HUES48 (cell line): ENCODE measurements at regions not wholly inside any gene's neighbourhood (a gene's known extent, or its start where the extent isn't known, plus 50 kb on each side); places are given as distances from the start of the nearest gene placed in this dataset.

Source experiments
- H3K27ac ChIP-seq: one replicate; pipeline ENCODE4 v1.7.0; 2013; ENCODE audit warnings: low read depth, low read length, inconsistent platforms
- H3K27me3 ChIP-seq: 2 replicates; pipeline ENCODE4 v1.6.1; 2013; ENCODE audit warnings: mild to moderate bottlenecking, low read length; ENCODE audit not compliant: control insufficient read depth, insufficient read depth
- H3K36me3 ChIP-seq: 2 replicates; pipeline ENCODE4 v1.6.1; 2013; ENCODE audit warnings: low read length; ENCODE audit not compliant: control insufficient read depth, insufficient read depth
- H3K4me1 ChIP-seq: 2 replicates; pipeline ENCODE4 v1.6.1; 2013; ENCODE audit warnings: mild to moderate bottlenecking, low read length; ENCODE audit not compliant: control insufficient read depth, insufficient read depth
- H3K4me3 ChIP-seq: 2 replicates; pipeline ENCODE4 v1.5.1; 2013; ENCODE audit warnings: mild to moderate bottlenecking, low read depth, low read length
- H3K9ac ChIP-seq: 2 replicates; pipeline ENCODE4 v1.6.1; 2013; ENCODE audit warnings: mild to moderate bottlenecking, low read depth, low read length, moderate library complexity
- H3K9me3 ChIP-seq: 2 replicates; pipeline ENCODE4 v1.6.1; 2013; ENCODE audit warnings: low read length; ENCODE audit not compliant: control insufficient read depth, insufficient read depth

- no peaks in the 10 kb centered on the region for H3K36me3 ChIP-seq
- no peak overlapping the region for H3K27ac ChIP-seq
- no peak overlapping the region for H3K9ac ChIP-seq
- no peak overlapping the region for H3K4me3 ChIP-seq
- H3K27me3 ChIP-seq, result no peaks in the 10 kb centered on the region
- H3K9me3 ChIP-seq, result no peaks in the 10 kb centered on the region
- no peaks in the 10 kb centered on the region for H3K4me1 ChIP-seq
Observed at GRCh38 chr9:30478684-30479083, 1905.8 kb upstream of the ACO1 start.

GRCh38 chr9:30482499-30482898, 1901.9 kb upstream of the ACO1 start:
- no peaks in the 10 kb centered on the region for H3K4me1 ChIP-seq
- no peaks in the 10 kb centered on the region for H3K36me3 ChIP-seq
- no peak overlapping the region for H3K27ac ChIP-seq
- no peaks in the 10 kb centered on the region for H3K27me3 ChIP-seq
- no peaks in the 10 kb centered on the region for H3K9me3 ChIP-seq
- no peak overlapping the region for H3K9ac ChIP-seq
- no peak overlapping the region for H3K4me3 ChIP-seq

DNA sequence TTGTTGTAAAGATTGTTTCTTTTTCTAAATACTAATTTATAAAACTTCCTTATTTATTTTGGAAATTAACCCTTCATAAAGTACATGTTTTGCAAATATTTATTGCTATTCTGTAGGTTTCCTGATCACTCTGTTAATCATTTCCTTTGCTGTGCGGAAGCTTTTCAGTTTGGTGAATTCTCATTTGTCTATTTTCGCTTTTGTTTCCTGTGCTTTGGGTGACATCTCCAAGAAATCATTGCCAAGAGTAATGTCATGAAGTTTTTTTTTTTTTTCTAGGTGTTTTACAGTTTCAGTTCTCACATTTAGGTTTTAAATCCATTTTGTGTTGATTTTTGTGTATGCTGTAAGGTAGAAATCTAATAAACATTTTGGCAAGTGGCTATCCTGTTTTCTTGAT, 1899.8 kb upstream of the ACO1 start:
- Histone ChIP-seq H3K4me1 (no peaks in the 10 kb centered on the region), H3K36me3 (no peaks in the 10 kb centered on the region), H3K27ac (no peak overlapping the region)

GRCh38 chr9:30504502-30504905, 1879.9 kb upstream of the ACO1 start:
- no peaks in the 10 kb centered on the region for H3K36me3 ChIP-seq
- no peaks in the 10 kb centered on the region for H3K27me3 ChIP-seq
- no peak overlapping the region for H3K27ac ChIP-seq
- H3K9ac ChIP-seq, result no peak overlapping the region
- no peaks in the 10 kb centered on the region for H3K9me3 ChIP-seq
- no peak overlapping the region for H3K4me3 ChIP-seq
- H3K4me1 ChIP-seq, result no peaks in the 10 kb centered on the region

More for the DNA sequence above, 1899.8 kb upstream of the ACO1 start:
- Histone ChIP-seq H3K27me3 (no peaks in the 10 kb centered on the region), H3K9me3 (no peaks in the 10 kb centered on the region), H3K4me3 (no peak overlapping the region), H3K9ac (no peak overlapping the region)

GRCh38 chr9:30505311-30505710, 1879.1 kb upstream of the ACO1 start:
- Histone ChIP-seq H3K9ac (no peak overlapping the region), H3K4me3 (no peak overlapping the region), H3K27ac (no peak overlapping the region), H3K36me3 (no peaks in the 10 kb centered on the region), H3K4me1 (no peaks in the 10 kb centered on the region), H3K9me3 (no peaks in the 10 kb centered on the region), H3K27me3 (no peaks in the 10 kb centered on the region)

- Histone ChIP-seq H3K27me3 (no peaks in the 10 kb centered on the region), H3K9ac (no peak overlapping the region), H3K27ac (no peak overlapping the region), H3K4me3 (no peak overlapping the region), H3K9me3 (no peaks in the 10 kb centered on the region), H3K4me1 (no peaks in the 10 kb centered on the region), H3K36me3 (no peaks in the 10 kb centered on the region)
Observed at GRCh38 chr9:30506749-30507148, 1877.7 kb upstream of the ACO1 start.

DNA sequence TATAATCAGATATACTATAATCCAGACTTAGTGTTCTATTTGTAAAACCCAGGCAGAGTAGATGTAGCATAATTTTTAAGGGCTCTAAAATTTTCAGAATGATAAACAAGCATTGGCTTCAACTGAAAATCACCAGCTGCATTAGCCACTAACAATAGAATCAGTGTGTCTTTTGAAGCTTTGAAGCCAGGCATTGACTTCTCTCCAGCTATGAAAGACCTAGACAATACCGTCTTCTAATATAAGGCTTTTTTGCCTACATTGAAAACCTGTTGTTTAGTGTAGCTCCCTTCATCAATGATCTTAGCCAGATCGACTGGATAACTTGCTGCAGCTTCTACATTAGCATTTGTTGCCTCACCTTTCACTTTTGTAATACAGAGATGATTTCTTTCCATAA, 1877.3 kb upstream of the ACO1 start:
- Histone ChIP-seq H3K4me1 (no peaks in the 10 kb centered on the region), H3K27ac (no peak overlapping the region), H3K9me3 (no peaks in the 10 kb centered on the region), H3K27me3 (no peaks in the 10 kb centered on the region), H3K9ac (no peak overlapping the region), H3K4me3 (no peak overlapping the region), H3K36me3 (no peaks in the 10 kb centered on the region)

- no peaks in the 10 kb centered on the region for H3K4me1 ChIP-seq
- no peak overlapping the region for H3K4me3 ChIP-seq
- H3K27ac ChIP-seq, result no peak overlapping the region
- no peak overlapping the region for H3K9ac ChIP-seq
- H3K27me3 ChIP-seq, result no peaks in the 10 kb centered on the region
- H3K36me3 ChIP-seq, result no peaks in the 10 kb centered on the region; the same call in 1 of the 2 replicates
- H3K9me3 ChIP-seq, result peaks cover 27% of the 10 kb centered on the region
Observed at GRCh38 chr9:30511666-30512065, 1872.8 kb upstream of the ACO1 start.

- Histone ChIP-seq H3K27ac (no peak overlapping the region), H3K9ac (no peak overlapping the region), H3K9me3 (peaks cover 17% of the 10 kb centered on the region), H3K4me3 (no peak overlapping the region), H3K36me3 (no peaks in the 10 kb centered on the region; the same call in 1 of the 2 replicates), H3K27me3 (no peaks in the 10 kb centered on the region), H3K4me1 (no peaks in the 10 kb centered on the region)
Observed at GRCh38 chr9:30519166-30519565, 1865.3 kb upstream of the ACO1 start.

DNA sequence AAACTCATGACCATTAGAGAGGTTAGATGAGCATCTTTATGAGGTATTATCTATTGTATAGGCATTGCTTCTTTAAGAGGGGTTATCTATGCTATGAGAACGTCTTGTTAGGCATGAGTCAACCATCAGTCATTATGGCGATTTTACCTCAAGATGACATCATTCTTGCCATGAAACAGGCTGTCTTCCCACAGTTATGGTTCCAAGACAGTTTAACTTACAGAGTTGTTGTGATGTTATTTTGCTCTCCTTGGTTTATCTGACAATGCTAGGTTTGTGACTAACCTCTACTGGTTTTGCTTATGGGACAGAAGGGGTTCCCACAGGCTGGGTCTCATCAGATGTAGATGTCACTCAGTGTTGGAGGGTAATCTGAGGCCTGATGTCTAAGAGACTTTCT, 1864.7 kb upstream of the ACO1 start:
- Histone ChIP-seq H3K9me3 (peaks cover 13% of the 10 kb centered on the region), H3K4me3 (no peak overlapping the region), H3K9ac (no peak overlapping the region), H3K27me3 (no peaks in the 10 kb centered on the region), H3K27ac (no peak overlapping the region), H3K36me3 (no peaks in the 10 kb centered on the region; the same call in 1 of the 2 replicates), H3K4me1 (no peaks in the 10 kb centered on the region)

DNA sequence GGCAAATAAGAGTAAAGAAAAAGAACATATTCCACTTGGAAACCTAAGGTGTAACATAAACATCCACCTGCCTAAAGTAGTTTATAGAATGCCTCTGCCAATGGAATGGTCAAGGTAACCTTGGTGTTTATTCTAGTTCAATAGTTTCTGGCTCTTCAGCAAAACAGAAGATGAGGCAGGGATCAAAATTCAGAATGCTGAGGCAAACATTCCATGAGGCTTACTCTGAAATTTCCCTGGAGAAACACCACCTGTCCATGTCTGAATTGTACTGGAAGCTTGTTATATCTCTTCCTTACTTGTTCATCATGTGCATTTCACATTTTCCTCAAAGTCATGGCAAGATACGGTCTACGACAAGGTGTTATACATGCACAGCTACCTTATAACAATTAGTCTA, 1862.4 kb upstream of the ACO1 start:
- no peaks in the 10 kb centered on the region for H3K9me3 ChIP-seq
- no peaks in the 10 kb centered on the region for H3K36me3 ChIP-seq
- H3K9ac ChIP-seq, result no peak overlapping the region
- no peaks in the 10 kb centered on the region for H3K27me3 ChIP-seq
- H3K4me1 ChIP-seq, result no peaks in the 10 kb centered on the region
- no peak overlapping the region for H3K4me3 ChIP-seq
- H3K27ac ChIP-seq, result no peak overlapping the region

GRCh38 chr9:30522486-30522885, 1862.0 kb upstream of the ACO1 start:
- Histone ChIP-seq H3K27ac (no peak overlapping the region), H3K4me3 (no peak overlapping the region), H3K9me3 (no peaks in the 10 kb centered on the region), H3K36me3 (no peaks in the 10 kb centered on the region), H3K9ac (no peak overlapping the region), H3K27me3 (no peaks in the 10 kb centered on the region), H3K4me1 (no peaks in the 10 kb centered on the region)
